ENCODE measurements at regions not wholly inside any gene's neighbourhood (a gene's known extent, or its start where the extent isn't known, plus 50 kb on each side); places are given as distances from the start of the nearest gene placed in this dataset.
"Not testable (repeated sequence)": the region's sequence is repeated elsewhere in the genome, so short reads cannot be mapped to it uniquely, and the experiment has no call there.

GRCh38 chr15:87722941-87723691, 533.4 kb downstream of the NTRK3 start:
- DNase-seq (ENCODE audit: low spot score) = no peak

DNA sequence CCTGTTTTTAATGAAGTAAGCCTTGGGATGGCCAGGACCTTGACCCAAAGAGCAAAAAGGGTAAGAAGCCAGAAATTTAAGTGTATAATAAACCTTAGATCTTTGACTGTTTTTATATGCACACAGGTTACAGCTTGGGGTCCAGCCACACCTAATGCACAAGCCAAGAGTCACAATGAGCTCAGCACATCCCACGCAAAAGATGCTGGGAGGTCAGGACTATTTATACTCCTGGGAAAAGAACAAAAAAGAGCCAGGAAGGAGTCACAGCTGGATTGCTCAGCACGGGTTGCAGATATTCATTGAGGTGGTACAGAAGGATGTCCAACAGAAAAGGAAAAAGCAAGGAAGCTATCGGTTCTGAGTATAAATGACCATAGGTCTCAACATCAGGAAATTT, 536.3 kb downstream of the NTRK3 start:
- DNase-seq (ENCODE audit: low spot score) = no peak

GRCh38 chr15:87716422-87716821, 540.1 kb downstream of the NTRK3 start:
- no peak for DNase-seq (ENCODE audit: low spot score)

DNA sequence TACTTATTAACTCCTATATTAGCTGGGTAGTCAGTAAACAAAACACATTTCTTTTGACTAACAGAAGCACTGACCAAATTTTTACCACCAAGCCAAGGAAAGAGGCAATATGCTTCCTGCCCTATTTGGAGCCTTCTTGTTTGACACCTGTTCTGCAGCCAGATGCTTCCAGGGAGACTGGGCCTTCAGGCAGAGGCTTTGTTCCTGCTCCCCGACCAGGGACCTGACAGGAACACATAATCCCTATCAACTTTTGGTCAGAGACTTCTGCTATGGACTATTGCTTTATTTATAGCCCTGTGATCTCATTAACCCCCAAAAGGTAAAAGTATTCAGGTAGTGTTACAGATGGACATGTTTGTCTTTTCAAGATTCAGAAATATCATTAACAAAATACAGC, 541.3 kb downstream of the NTRK3 start:
- DNase-seq (ENCODE audit: low spot score) = no peak

DNA sequence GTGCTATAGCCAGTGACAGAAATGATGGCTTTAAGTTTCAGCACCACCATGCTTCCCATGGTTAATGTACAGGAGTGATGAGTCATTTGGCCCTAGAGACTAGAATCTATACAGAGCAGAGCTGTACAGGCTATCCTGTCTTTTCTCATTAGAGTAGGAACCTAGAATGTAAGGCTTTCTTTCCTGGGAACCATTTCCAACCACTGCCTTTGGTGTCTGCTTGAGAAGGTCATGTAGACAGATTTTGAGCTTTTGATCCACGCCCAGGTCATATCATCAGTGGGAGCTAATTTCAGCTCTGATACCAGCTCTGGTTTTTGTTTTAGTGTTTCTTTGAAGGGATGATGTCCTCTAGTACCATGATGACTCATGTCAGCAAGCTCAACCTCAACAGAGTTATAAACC, 543.1 kb downstream of the NTRK3 start:
- DNase-seq (ENCODE audit: low spot score) = no peak

DNA sequence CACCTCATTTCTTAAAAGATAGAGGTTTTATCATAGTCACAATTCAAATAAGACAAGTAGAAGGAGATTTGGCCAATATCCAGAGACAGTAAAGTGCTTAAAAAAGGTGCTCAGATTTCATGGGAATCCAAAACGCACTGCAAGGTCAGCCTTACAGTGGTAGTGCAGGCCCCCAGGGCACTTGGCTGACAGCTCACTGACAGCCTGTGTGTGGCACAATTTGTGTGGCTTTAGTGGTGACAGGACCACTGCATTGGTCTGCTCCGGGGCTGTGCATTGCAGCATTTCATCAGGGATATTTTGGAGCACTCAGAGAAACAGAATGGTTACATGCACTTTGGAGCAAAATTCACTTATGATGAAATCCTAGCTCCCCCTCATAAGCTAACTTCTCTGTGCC, 544.3 kb downstream of the NTRK3 start:
- DNase-seq (ENCODE audit: low spot score) = no peak

GRCh38 chr15:87711026-87711425, 545.5 kb downstream of the NTRK3 start:
- DNase-seq (ENCODE audit: low spot score) = no peak

GRCh38 chr15:87710406-87710805, 546.1 kb downstream of the NTRK3 start:
- DNase-seq (ENCODE audit: low spot score) = no peak

- no peak for DNase-seq (ENCODE audit: low spot score)
Measured at GRCh38 chr15:87707566-87708130, 548.9 kb downstream of the NTRK3 start.

GRCh38 chr15:87707071-87707470, 549.5 kb downstream of the NTRK3 start:
- no peak for DNase-seq (ENCODE audit: low spot score)

- DNase-seq (ENCODE audit: low spot score) = no peak
Measured at GRCh38 chr15:87706001-87706400, 550.5 kb downstream of the NTRK3 start.

- no peak for DNase-seq (ENCODE audit: low spot score)
Measured at GRCh38 chr15:87704276-87704675, 552.3 kb downstream of the NTRK3 start.

DNA sequence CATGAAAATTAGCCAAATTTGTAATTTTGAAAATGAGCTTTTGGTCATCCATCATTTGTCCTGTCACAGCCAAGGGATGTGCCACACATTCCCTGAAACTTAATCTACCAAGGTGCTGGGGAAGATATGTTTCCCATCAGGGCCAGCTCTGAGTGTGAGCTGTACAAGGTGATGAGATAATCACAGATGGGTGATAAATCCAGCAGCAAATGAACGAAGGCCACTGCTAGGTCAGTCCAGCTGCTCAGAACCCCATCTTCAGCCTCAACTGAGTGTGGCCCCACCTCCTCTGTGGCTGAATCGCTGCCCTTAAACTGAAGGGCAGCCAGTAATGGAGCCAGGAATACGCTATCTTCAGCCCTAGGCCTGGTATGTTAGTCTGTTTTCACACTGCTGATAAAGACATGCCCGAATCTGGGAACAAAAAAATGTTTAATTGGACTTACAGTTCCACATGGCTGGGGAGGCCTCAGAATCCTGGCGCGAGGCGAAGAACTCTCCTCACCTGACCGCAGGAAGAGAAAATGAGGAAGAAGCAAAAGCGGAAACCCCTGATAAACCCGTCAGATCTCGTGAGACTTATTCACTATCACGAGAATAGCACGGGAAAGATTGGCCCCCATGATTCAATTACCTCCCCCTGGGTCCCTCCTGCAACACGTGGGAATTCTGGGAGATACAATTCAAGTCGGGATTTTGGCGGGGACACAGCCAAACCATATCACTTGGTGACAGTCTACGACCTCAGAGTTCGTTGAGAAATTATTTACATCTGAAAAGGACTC, 553.0 kb downstream of the NTRK3 start:
- no peak for DNase-seq (ENCODE audit: low spot score)

GRCh38 chr15:87702270-87702669, 554.3 kb downstream of the NTRK3 start:
- DNase-seq (ENCODE audit: low spot score) = no peak

DNA sequence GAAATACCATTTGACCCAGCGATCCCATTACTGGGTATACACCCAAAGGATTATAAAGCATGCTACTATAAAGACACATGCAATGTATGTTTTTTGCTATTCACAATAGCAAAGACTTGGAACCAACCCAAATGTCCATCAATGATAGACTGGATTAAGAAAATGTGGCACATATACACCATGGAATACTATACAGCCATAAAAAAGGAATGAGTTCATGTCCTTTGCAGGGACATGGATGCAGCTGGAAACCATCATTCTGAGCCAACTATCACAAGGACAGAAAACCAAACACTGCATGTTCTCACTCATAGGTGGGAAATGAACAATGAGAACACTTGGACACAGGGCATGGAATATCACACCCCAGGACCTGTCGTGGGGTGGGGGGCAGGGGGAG, 558.1 kb downstream of the NTRK3 start:
- DNase-seq (ENCODE audit: low spot score) = not testable (repeated sequence)

DNA sequence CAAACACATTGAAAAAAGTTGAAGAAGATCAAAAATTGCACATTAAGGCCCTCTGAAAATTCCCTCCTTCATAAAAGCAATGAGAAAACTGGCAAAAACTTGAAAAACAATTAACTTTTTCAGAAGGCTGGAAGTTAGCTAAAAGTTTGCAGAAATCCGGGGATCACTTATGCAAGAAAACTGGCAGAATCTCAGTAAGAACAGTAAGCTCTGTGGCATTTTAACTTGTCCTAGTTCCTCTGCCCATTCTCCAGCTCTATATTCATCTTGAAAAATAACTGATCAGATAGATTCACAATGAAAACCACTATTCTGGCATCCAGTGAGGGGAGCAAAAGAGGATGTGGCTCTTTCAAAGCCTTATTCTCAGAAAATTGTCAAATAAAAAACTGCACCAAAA, 566.8 kb downstream of the NTRK3 start:
- DNase-seq (ENCODE audit: low spot score) = no peak

DNA sequence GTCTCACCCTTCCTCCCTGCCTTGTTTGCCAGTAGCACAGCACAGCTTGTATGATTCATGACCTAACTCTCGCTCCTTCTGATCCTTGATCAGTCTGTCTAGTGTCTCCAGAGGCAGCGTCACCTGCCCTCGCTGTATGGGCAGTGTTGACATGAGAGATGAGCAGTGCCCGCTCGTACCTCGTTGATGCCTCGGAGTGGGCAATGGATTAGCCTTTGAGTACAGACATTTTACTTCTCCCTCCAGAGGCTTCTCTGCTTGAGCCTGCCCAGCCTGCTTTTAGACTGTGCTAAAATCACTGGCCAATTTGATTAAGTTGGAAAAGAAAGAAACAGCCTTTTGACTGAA, 569.0 kb downstream of the NTRK3 start:
- DNase-seq (ENCODE audit: low spot score) = no peak

DNA sequence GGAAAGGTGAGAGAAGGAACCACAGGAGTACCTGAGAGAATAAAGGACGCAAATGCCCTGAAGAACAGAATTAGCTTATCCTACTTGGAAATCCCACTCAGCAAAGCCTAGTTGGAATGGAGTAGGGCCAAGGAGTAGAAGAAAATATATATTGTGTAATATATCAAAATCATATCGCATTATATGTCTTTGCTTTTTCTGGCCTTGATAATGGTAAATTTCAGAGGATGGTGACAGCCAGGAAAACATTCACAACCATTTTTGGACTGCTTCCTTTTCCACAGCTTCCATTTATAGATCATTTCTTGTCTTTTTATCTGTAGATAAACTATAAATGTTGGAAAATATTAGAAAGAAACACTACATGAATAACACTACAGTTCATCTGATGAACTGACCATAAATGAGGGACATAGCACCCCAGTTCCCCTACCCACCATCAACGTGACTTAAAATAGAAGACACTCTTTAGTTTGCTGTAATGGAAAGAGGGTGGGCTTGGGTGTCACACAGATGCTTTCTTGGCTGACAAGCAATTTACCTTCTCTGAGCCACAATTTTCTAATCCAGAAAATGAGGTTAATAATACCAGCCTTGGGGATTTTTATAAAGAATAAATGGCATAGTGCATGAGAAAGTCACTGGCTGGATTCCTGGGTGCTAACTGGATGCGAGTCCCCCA, 569.6 kb downstream of the NTRK3 start:
- DNase-seq (ENCODE audit: low spot score) = no peak

DNA sequence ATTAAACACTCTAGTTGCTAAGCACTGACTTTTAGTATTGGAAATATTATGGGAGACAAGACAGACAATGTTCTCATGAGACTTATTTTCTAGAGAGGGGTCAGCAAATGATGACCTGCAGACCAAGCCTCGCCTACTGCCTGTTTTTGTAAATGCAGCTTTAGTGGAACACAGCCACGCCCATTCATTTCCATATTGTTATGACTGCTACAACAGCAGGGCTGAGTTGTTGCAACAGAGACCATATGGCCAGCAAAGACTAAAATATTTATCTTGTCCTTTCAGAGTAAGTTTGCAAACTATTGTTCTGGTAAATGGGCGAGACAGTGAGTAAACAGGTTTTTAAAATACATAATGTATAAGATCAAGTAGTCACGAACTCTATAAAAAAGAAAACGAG, 570.2 kb downstream of the NTRK3 start:
- no peak for DNase-seq (ENCODE audit: low spot score)

GRCh38 chr15:87682527-87682926, 574.0 kb downstream of the NTRK3 start:
- no peak for DNase-seq (ENCODE audit: low spot score)

GRCh38 chr15:87681104-87681503, 575.4 kb downstream of the NTRK3 start:
- DNase-seq (ENCODE audit: low spot score) = peak; percentile 2

- DNase-seq (ENCODE audit: low spot score) = no peak
Measured at GRCh38 chr15:87680208-87680607, 576.3 kb downstream of the NTRK3 start.

DNA sequence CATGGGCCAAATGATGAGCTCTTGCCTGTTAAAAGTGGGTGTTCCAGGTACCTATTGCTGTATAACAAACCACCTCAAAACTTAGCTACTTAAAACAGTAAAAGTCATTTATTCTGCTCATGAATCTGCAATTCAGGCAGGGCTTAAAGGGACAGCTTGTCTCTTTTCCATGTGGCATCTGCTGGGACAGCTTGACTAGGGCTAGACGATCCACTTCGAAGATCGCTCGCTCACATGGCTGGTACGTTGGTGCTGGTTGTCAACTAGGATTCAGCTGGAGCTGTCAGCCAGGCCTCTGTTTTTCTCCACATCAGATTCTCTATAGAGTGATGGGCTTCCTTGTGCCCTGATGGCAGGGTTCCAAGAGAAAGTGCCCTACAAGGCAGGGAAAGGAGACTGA, 581.3 kb downstream of the NTRK3 start:
- DNase-seq (ENCODE audit: low spot score) = no peak

Data from CD4-positive, alpha-beta T cell treated with Interleukin-2 at 100 ng/mL for 4 hours (primary cell).